H9 (cell line): ENCODE measurements at regions not wholly inside any gene's neighbourhood (a gene's known extent, or its start where the extent isn't known, plus 50 kb on each side); places are given as distances from the start of the nearest gene placed in this dataset.

Source experiments
- DNase-seq: peaks from one replicate; pipeline ENCODE4 v3.0.0-alpha.2; 2017
- H2AFZ ChIP-seq: one replicate; pipeline ENCODE4 v1.6.1; 2013; ENCODE audit warnings: mild to moderate bottlenecking, low read length, control low read depth, moderate library complexity
- H2AK5ac ChIP-seq: 2 replicates; pipeline ENCODE4 v1.6.1; 2013; ENCODE audit warnings: low read length, control low read depth, mixed read lengths; ENCODE audit not compliant: insufficient read length
- H2BK120ac ChIP-seq: one replicate; pipeline ENCODE4 v1.6.1; 2013; ENCODE audit warnings: low read depth, mild to moderate bottlenecking, low read length, control low read depth, inconsistent platforms; ENCODE audit not compliant: poor library complexity, severe bottlenecking
- H2BK12ac ChIP-seq: 2 replicates; pipeline ENCODE4 v1.6.1; 2013; ENCODE audit warnings: low read length, control low read depth, mixed read lengths, low read depth; ENCODE audit not compliant: insufficient read length
- H2BK15ac ChIP-seq: 2 replicates; pipeline ENCODE4 v1.6.1; 2013; ENCODE audit warnings: low read depth, low read length, control low read depth
- H2BK20ac ChIP-seq: one replicate; pipeline ENCODE4 v1.6.1; 2013; ENCODE audit warnings: low read depth, mild to moderate bottlenecking, low read length, control low read depth, inconsistent platforms; ENCODE audit not compliant: poor library complexity, severe bottlenecking
- H2BK5ac ChIP-seq: 2 replicates; pipeline ENCODE4 v1.6.1; 2013; ENCODE audit warnings: low read length, control low read depth, mixed read lengths; ENCODE audit not compliant: insufficient read length
- H3K14ac ChIP-seq: 2 replicates; pipeline ENCODE4 v1.6.1; 2013; ENCODE audit warnings: low read length, control low read depth; ENCODE audit not compliant: insufficient read depth
- H3K18ac ChIP-seq: 2 replicates; pipeline ENCODE4 v1.6.1; 2013; ENCODE audit warnings: low read depth, mild to moderate bottlenecking, mixed read lengths, low read length, control low read depth; ENCODE audit not compliant: insufficient read length
- H3K23ac ChIP-seq: 2 replicates; pipeline ENCODE4 v1.6.1; 2013; ENCODE audit warnings: low read length, control low read depth, mixed read lengths, low read depth; ENCODE audit not compliant: insufficient read length
- H3K23me2 ChIP-seq: 2 replicates; pipeline ENCODE4 v1.6.1; 2013; ENCODE audit warnings: low read depth, mild to moderate bottlenecking, mixed read lengths, low read length, control low read depth; ENCODE audit not compliant: insufficient read length, poor library complexity, severe bottlenecking
- H3K27ac ChIP-seq: 2 replicates; pipeline ENCODE4 v1.5.1; 2013; ENCODE audit warnings: low read length, control low read depth, mixed read lengths, low read depth; ENCODE audit not compliant: insufficient read length
- H3K27me3 ChIP-seq: 2 replicates; pipeline ENCODE4 v1.6.1; 2013; ENCODE audit warnings: low read length, control low read depth, inconsistent platforms; ENCODE audit not compliant: insufficient read depth
- H3K4ac ChIP-seq: 2 replicates; pipeline ENCODE4 v1.6.1; 2013; ENCODE audit warnings: low read depth, mild to moderate bottlenecking, control low read depth, inconsistent platforms, low read length, moderate library complexity
- H3K4me1 ChIP-seq: 2 replicates; pipeline ENCODE4 v1.6.1; 2013; ENCODE audit warnings: low read length, control low read depth, inconsistent platforms; ENCODE audit not compliant: insufficient read depth
- H3K4me2 ChIP-seq: 2 replicates; pipeline ENCODE4 v1.6.1; 2013; ENCODE audit warnings: low read length, control low read depth, mixed read lengths; ENCODE audit not compliant: insufficient read length, insufficient read depth
- H3K56ac ChIP-seq: 2 replicates; pipeline ENCODE4 v1.6.1; 2013; ENCODE audit warnings: low read depth, mild to moderate bottlenecking, mixed read lengths, low read length, control low read depth; ENCODE audit not compliant: insufficient read length
- H3K79me1 ChIP-seq: 2 replicates; pipeline ENCODE4 v1.6.1; 2013; ENCODE audit warnings: low read depth, mild to moderate bottlenecking, moderate library complexity, low read length, control low read depth, inconsistent platforms; ENCODE audit not compliant: insufficient read depth, poor library complexity, severe bottlenecking
- H3K79me2 ChIP-seq: 2 replicates; pipeline ENCODE4 v1.6.1; 2013; ENCODE audit warnings: low read length, control low read depth, inconsistent platforms; ENCODE audit not compliant: insufficient read depth
- H3K9ac ChIP-seq: 2 replicates; pipeline ENCODE4 v1.6.1; 2013; ENCODE audit warnings: low read length, control low read depth, mixed read lengths; ENCODE audit not compliant: insufficient read length; ENCODE audit errors: extremely low read depth
- H3K9me3 ChIP-seq: one replicate; pipeline ENCODE4 v1.6.1; 2013; ENCODE audit warnings: low read depth, low read length, inconsistent platforms; ENCODE audit not compliant: control insufficient read depth
- H3T11ph ChIP-seq: one replicate; pipeline ENCODE4 v1.6.1; 2013; ENCODE audit warnings: mild to moderate bottlenecking, low read length, control low read depth, inconsistent platforms
- H4K20me1 ChIP-seq: one replicate; pipeline ENCODE4 v1.6.1; 2013; ENCODE audit not compliant: control insufficient read depth, insufficient read length, insufficient read depth
- H4K5ac ChIP-seq: 2 replicates; pipeline ENCODE4 v1.6.1; 2013; ENCODE audit warnings: low read depth, mild to moderate bottlenecking, mixed read lengths, low read length, control low read depth; ENCODE audit not compliant: insufficient read length
- H4K8ac ChIP-seq: replicated peaks from 2 replicates; pipeline ENCODE4 v1.6.1; 2013; ENCODE audit warnings: low read length, control low read depth, mixed read lengths, low read depth; ENCODE audit not compliant: insufficient read length
- H4K91ac ChIP-seq: 2 replicates; pipeline ENCODE4 v1.6.1; 2013; ENCODE audit warnings: low read depth, mild to moderate bottlenecking, moderate library complexity, mixed read lengths, low read length, control low read depth; ENCODE audit not compliant: insufficient read length
- H3K27ac Mint-ChIP-seq, 3 experiments: 2 replicates in 2 of 3; 3 replicates in 1 of 3; pipeline ENCODE4 v1.8.0; 2020 to 2021; ENCODE audit warnings: mixed read lengths in 3 of 3, mild to moderate bottlenecking in 1 of 3, moderate library complexity in 1 of 3
- H3K27me3 Mint-ChIP-seq: 2 replicates; pipeline ENCODE4 v1.8.0; 2021; ENCODE audit warnings: low read depth, mild to moderate bottlenecking, moderate library complexity, mixed read lengths
- H3K36me3 Mint-ChIP-seq, 3 experiments: 2 replicates in 2 of 3; 3 replicates in 1 of 3; pipeline ENCODE4 v1.8.0; 2020 to 2021; ENCODE audit warnings: low read depth in 3 of 3, mixed read lengths in 3 of 3; ENCODE audit not compliant: insufficient read depth in 1 of 3
- H3K4me1 Mint-ChIP-seq, 2 experiments: 2 replicates each; pipeline ENCODE4 v1.8.0; 2020; ENCODE audit warnings: mixed read lengths in 2 of 2
- H3K4me3 Mint-ChIP-seq, 2 experiments: 2 replicates in 1 of 2; 3 replicates in 1 of 2; pipeline ENCODE4 v1.8.0; 2020 to 2021; ENCODE audit warnings: mild to moderate bottlenecking in 2 of 2, mixed read lengths in 2 of 2, moderate library complexity in 1 of 2
- H3K9me3 Mint-ChIP-seq, 2 experiments: 2 replicates in 1 of 2; 3 replicates in 1 of 2; pipeline ENCODE4 v1.8.0; 2020; ENCODE audit warnings: mild to moderate bottlenecking in 2 of 2, mixed read lengths in 2 of 2, moderate library complexity in 1 of 2
- WGBS: extraction: QIAGEN DNeasy Blood & Tissue Kit; methylation state at CpG from one replicate; pipeline ENCODE4 v1.1.7; 2013; ENCODE audit warnings: missing lambda C conversion rate, low lambda C conversion rate, mixed read lengths; ENCODE audit not compliant: insufficient read length; ENCODE audit errors: extremely low coverage; 5-methylcytosine and 5-hydroxymethylcytosine counted together
- TF ChIP-seq, protein P1 (sequence below): fragments of 200-600 bp; sonication (generic); conservative IDR thresholded peaks from 3 replicates; pipeline ENCODE4 v1.8.0; 2021; ENCODE audit warnings: antibody characterized with exemption, mild to moderate bottlenecking

DNA sequence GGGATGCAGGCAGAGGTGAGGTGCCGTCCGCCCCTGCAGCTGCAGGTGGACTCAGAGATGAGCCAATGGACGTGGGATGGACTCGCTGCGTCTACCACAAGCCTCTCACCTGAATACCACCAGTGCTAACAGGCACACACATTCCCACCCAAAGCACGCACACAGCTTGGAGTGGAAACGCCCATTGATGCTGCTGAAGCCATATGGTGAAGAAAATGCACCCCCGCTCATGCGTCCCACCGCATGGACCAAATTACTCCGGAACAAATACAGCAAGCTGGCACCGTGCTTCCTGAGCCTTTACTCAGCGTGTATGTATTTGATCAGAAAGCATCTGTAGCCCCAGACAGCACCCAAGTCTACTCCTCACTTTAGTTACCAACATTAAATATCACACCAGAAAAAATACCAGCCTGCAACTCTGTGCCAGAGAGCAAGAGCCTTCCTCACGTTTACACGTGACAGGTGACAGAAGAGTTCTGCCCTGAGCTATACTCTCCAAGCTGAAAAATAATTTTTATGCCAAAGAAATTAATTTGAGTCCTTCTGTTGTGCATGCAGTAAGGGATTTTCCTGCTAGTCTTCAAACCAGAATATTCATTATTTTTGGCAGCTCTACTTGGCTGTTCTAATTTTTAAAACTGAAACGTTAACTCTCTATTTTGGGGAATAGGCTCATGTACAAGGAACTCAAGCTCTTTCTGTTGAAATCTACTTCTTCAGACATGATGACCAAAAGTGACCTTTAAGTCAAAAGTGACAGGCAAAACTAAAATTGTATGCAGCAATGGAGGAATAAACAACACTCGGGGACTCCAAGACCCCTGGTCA, 58.2 kb upstream of the SYNDIG1 start:
- no peak overlapping the region for H3K18ac ChIP-seq
- H2BK15ac ChIP-seq, result no peak overlapping the region

More for the DNA sequence above, 58.2 kb upstream of the SYNDIG1 start:
- Histone ChIP-seq H3K14ac (no peak overlapping the region), H3K23me2 (no peaks in the 10 kb centered on the region), H3K4me2 (no peak overlapping the region), H3K56ac (no peak overlapping the region), H2BK12ac (no peak overlapping the region), H2BK120ac (no peak overlapping the region), H3K9me3 (peaks cover 14% of the 10 kb centered on the region), H2BK5ac (no peak overlapping the region), H2AFZ (no peak overlapping the region), H3K23ac (no peak overlapping the region), H4K5ac (no peak overlapping the region), H3K79me1 (no peaks in the 10 kb centered on the region), H3K4ac (no peak overlapping the region), H3K4me1 (no peaks in the 10 kb centered on the region), H2BK20ac (no peak overlapping the region), H3T11ph (no peak overlapping the region), H3K79me2 (no peaks in the 10 kb centered on the region), H2AK5ac (no peak overlapping the region), H3K27me3 (no peaks in the 10 kb centered on the region), H4K8ac (no peak overlapping the region), H3K9ac (no peak overlapping the region), H4K20me1 (no peaks in the 10 kb centered on the region), H4K91ac (no peak overlapping the region), H3K27ac (no peak overlapping the region)
- no CpG with 5 or more reads among the region's 17 CpGs for WGBS
- Mint-ChIP-seq H3K9me3 (peaks cover 21 to 22% of the 10 kb centered on the region in 2 experiments), H3K27me3 (peaks cover 8% of the 10 kb centered on the region), H3K4me3 (no peak overlapping the region), H3K27ac (no peak overlapping the region), H3K4me1 (no peaks in the 10 kb centered on the region), H3K36me3 (peaks cover 11 to 22% (median 18%) of the 10 kb centered on the region in 3 experiments)
- DNase-seq, result no peak
- TF ChIP-seq, protein P1, sequence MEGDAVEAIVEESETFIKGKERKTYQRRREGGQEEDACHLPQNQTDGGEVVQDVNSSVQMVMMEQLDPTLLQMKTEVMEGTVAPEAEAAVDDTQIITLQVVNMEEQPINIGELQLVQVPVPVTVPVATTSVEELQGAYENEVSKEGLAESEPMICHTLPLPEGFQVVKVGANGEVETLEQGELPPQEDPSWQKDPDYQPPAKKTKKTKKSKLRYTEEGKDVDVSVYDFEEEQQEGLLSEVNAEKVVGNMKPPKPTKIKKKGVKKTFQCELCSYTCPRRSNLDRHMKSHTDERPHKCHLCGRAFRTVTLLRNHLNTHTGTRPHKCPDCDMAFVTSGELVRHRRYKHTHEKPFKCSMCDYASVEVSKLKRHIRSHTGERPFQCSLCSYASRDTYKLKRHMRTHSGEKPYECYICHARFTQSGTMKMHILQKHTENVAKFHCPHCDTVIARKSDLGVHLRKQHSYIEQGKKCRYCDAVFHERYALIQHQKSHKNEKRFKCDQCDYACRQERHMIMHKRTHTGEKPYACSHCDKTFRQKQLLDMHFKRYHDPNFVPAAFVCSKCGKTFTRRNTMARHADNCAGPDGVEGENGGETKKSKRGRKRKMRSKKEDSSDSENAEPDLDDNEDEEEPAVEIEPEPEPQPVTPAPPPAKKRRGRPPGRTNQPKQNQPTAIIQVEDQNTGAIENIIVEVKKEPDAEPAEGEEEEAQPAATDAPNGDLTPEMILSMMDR, result no peak
